GM12892 (cell line): ENCODE measurements at regions not wholly inside any gene's neighbourhood (a gene's known extent, or its start where the extent isn't known, plus 50 kb on each side); places are given as distances from the start of the nearest gene placed in this dataset.

Source experiments
- POLR2A ChIP-seq: IDR thresholded peaks from 2 replicates; pipeline ENCODE4 v1.6.1; 2011; ENCODE audit warnings: low read depth, low read length, control low read depth
- POLR2AphosphoS5 ChIP-seq: IDR thresholded peaks from 2 replicates; pipeline ENCODE4 v1.6.1; 2011; ENCODE audit warnings: low read depth, low read length, control low read depth
- TAF1 ChIP-seq: IDR thresholded peaks from 2 replicates; pipeline ENCODE4 v1.6.1; 2011; ENCODE audit warnings: low read depth, mild to moderate bottlenecking, control low read depth, low read length, borderline replicate concordance

- TF ChIP-seq POLR2AphosphoS5 (no peak), TAF1 (no peak), POLR2A (no peak)
These were observed 189.7 kb upstream of the TMEM45B start for GRCh38 chr11:129625930-129626329.
